Body of pancreas (tissue), 4 donors: ENCODE measurements at regions not wholly inside any gene's neighbourhood (a gene's known extent, or its start where the extent isn't known, plus 50 kb on each side); places are given as distances from the start of the nearest gene placed in this dataset.
"Not testable (repeated sequence)": the region's sequence is repeated elsewhere in the genome, so short reads cannot be mapped to it uniquely, and the experiment has no call there.

ENCODE experiments used
- ATAC-seq: fragments of 150-250 bp; one replicate; pipeline ENCODE4 v1.9.1; 2016
- DNase-seq, 4 donors: peaks; one replicate each; pipeline ENCODE4 v3.0.0-alpha.2; 2019
- H3K27ac ChIP-seq, 4 donors: fragments of 200-600 bp; sonication (generic); 1 replicate in 3 of 4; 2 replicates in 1 of 4; pipeline versions ENCODE4 v1.5.1 to v1.6.1; 2016 to 2019; ENCODE audit warnings: mild to moderate bottlenecking in 1 of 4, mixed read lengths in 1 of 4, moderate library complexity in 1 of 4
- H3K27me3 ChIP-seq, 2 donors: fragments of 200-600 bp; sonication (generic); one replicate each; pipeline ENCODE4 v1.6.0; 2016; ENCODE audit warnings: mild to moderate bottlenecking in 1 of 2
- H3K36me3 ChIP-seq, 2 donors: fragments of 200-600 bp; sonication (generic); replicated peaks in 1 of 2; 2 replicates each; pipeline ENCODE4 v1.5.1; 2016; ENCODE audit warnings: low read depth in 2 of 2; ENCODE audit not compliant: insufficient read depth in 1 of 2
- H3K4me1 ChIP-seq: fragments of 200-600 bp; sonication (generic); one replicate; pipeline ENCODE4 v1.6.0; 2016
- H3K4me3 ChIP-seq, 2 donors: fragments of 200-600 bp; sonication (generic); 1 replicate in 1 of 2; 2 replicates in 1 of 2; pipeline ENCODE4 v1.5.1; 2016 to 2019
- H3K9me3 ChIP-seq, 3 donors: fragments of 200-600 bp; sonication (generic); 1 replicate in 2 of 3; 2 replicates in 1 of 3; pipeline ENCODE4 v1.5.1; 2016
- CTCF ChIP-seq, 7 experiments: fragments of 450-650 bp in 4 of 7; fragments of 200-600 bp in 3 of 7; sonication (generic) in 3 of 7; IDR thresholded peaks; one replicate each; pipeline ENCODE4 v1.5.1; 2016 to 2019; ENCODE audit warnings: antibody characterized with exemption in 7 of 7
- POLR2A ChIP-seq, 3 donors: fragments of 450-650 bp; IDR thresholded peaks; one replicate each; pipeline ENCODE4 v1.6.1; 2016; ENCODE audit warnings: antibody characterized with exemption in 3 of 3, mild to moderate bottlenecking in 2 of 3
- WGBS, 2 donors: methylation state at CpG; one replicate each; pipeline ENCODE4 v1.1.5; 2017; 5-methylcytosine and 5-hydroxymethylcytosine counted together
- intact Hi-C: fragments of 100-400 bp; cut with DNase I; formaldehyde crosslinking; loops from one replicate; pipeline ENCODE4 v1.15.1; 2023

DNA sequence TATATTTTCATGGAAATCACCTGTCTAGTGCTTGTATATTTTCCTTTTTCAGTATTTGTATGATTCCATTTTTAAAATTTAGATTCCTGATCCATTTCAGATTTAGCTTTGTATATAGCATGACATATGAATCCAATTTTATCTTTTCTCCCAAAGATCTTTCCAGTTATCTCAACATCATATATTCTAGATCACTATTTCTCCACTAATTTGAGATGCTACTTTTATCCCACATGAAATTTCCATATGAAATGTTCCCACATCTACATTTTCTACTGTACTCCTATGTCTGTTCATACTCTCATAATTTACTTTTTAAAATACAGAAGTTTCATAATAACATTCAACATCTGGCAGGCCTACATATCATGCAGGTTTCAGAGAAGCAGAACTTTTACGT, 1784.1 kb downstream of the SLITRK5 start:
- H3K9me3 ChIP-seq, result no peaks in the 10 kb centered on the region
- no peaks in the 10 kb centered on the region for H3K4me1 ChIP-seq
- intact Hi-C loops, result no loop called here
- WGBS, 2 donors, result 82 to 89% methylated on average over 1 of the region's 1 CpG
- TF ChIP-seq CTCF (IDR thresholded peaks at IDR 0.05) (no peak), POLR2A (IDR thresholded peaks at IDR 0.05) (no peak)
- no peak overlapping the region for H3K4me3 ChIP-seq
- H3K36me3 ChIP-seq, result no peaks in the 10 kb centered on the region
- DNase-seq (no peak), ATAC-seq (no peak)
- no peaks in the 10 kb centered on the region for H3K27me3 ChIP-seq
- H3K27ac ChIP-seq, result no peak overlapping the region

GRCh38 chr13:89455741-89456140, 1784.6 kb downstream of the SLITRK5 start:
- H3K4me3 ChIP-seq, result no peak overlapping the region
- ATAC-seq, result no peak
- no peak overlapping the region for H3K27ac ChIP-seq
- no peaks in the 10 kb centered on the region for H3K4me1 ChIP-seq
- H3K9me3 ChIP-seq, result no peaks in the 10 kb centered on the region
- WGBS, 2 donors, result 43 to 44% methylated on average over 2 of the region's 2 CpGs
- intact Hi-C loops, result no loop called here
- H3K27me3 ChIP-seq, result no peaks in the 10 kb centered on the region
- no peaks in the 10 kb centered on the region for H3K36me3 ChIP-seq
- no peak for TF ChIP-seq POLR2A (IDR thresholded peaks at IDR 0.05)
- TF ChIP-seq CTCF (IDR thresholded peaks at IDR 0.05), result no peak
- no peak for DNase-seq

- no peak for TF ChIP-seq POLR2A (IDR thresholded peaks at IDR 0.05)
- no peak for DNase-seq
Observed at GRCh38 chr13:89457977-89458376, 1786.8 kb downstream of the SLITRK5 start.

DNA sequence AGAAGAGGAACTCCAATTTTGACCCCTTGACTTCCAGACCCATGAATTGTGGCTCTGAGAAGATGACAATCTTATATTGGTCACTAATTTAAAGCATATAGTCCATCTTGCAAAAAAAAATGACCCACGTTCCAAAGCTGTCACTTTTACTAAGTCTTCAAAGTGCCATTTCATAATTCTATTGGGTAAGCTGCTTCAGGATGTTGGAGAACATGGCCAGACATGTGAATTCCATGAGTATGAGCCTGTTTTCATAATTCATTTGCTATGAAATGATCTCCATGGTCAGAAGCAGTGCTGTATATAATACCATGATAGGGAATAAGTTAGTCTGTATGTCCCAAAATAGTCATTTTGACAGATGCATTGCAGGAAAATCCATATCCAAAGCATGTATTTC, 1787.3 kb downstream of the SLITRK5 start:
- no peaks in the 10 kb centered on the region for H3K27me3 ChIP-seq
- no peak overlapping the region for H3K4me3 ChIP-seq
- 62 to 64% methylated on average over 1 of the region's 1 CpG for WGBS, 2 donors
- no peaks in the 10 kb centered on the region for H3K4me1 ChIP-seq
- no peak overlapping the region for H3K27ac ChIP-seq
- no peaks in the 10 kb centered on the region for H3K36me3 ChIP-seq
- intact Hi-C loops, result no loop called here
- DNase-seq, result no peak
- TF ChIP-seq POLR2A (IDR thresholded peaks at IDR 0.05) (no peak), CTCF (IDR thresholded peaks at IDR 0.05) (no peak)
- ATAC-seq, result no peak
- no peaks in the 10 kb centered on the region for H3K9me3 ChIP-seq

More at GRCh38 chr13:89457977-89458376, 1786.8 kb downstream of the SLITRK5 start:
- no peaks in the 10 kb centered on the region for H3K4me1 ChIP-seq
- H3K27ac ChIP-seq, result no peak overlapping the region
- H3K27me3 ChIP-seq, result no peaks in the 10 kb centered on the region
- intact Hi-C loops, result no loop called here
- ATAC-seq, result no peak
- H3K36me3 ChIP-seq, result no peaks in the 10 kb centered on the region
- H3K4me3 ChIP-seq, result no peak overlapping the region
- WGBS, 2 donors, result 30 to 48% methylated on average over 4 of the region's 4 CpGs
- no peaks in the 10 kb centered on the region for H3K9me3 ChIP-seq

- H3K9me3 ChIP-seq, H3K36me3 ChIP-seq, H3K27ac ChIP-seq, H3K4me3 ChIP-seq, H3K27me3 ChIP-seq, H3K4me1 ChIP-seq, DNase-seq, ATAC-seq, intact Hi-C loops: not testable (repeated sequence)
Observed at GRCh38 chr13:89460895-89461294, 1789.7 kb downstream of the SLITRK5 start.

DNA sequence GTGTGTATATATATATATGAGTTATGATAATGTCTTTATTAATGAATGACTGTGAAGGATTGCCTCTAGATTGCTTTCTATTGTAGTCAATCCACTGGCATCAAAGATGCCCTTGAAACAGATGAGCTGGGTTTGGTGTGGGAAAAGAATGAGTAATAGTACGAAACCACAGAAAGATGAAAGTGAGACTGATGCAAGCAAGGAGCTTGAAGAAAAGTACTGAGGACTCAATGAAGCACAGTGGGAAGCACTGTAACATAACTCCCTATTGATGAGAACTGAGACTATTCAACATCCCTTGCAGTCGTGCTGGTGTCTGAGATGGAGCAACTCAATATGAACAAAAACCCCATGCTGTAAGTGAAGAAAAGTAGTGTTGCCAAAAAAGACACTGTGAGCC, 1794.2 kb downstream of the SLITRK5 start:
- no peaks in the 10 kb centered on the region for H3K9me3 ChIP-seq
- 68 to 74% methylated on average over 2 of the region's 2 CpGs for WGBS, 2 donors
- intact Hi-C loops, result no loop called here

More for the DNA sequence above, 1794.2 kb downstream of the SLITRK5 start:
- DNase-seq, result no peak
- ATAC-seq, result no peak
- Histone ChIP-seq H3K4me1 (no peaks in the 10 kb centered on the region), H3K27ac (no peak overlapping the region), H3K27me3 (no peaks in the 10 kb centered on the region), H3K36me3 (no peaks in the 10 kb centered on the region), H3K4me3 (no peak overlapping the region)
- TF ChIP-seq CTCF (IDR thresholded peaks at IDR 0.05) (no peak), POLR2A (IDR thresholded peaks at IDR 0.05) (no peak)
